ENCODE measurements at regions not wholly inside any gene's neighbourhood (a gene's known extent, or its start where the extent isn't known, plus 50 kb on each side); places are given as distances from the start of the nearest gene placed in this dataset.

DNA sequence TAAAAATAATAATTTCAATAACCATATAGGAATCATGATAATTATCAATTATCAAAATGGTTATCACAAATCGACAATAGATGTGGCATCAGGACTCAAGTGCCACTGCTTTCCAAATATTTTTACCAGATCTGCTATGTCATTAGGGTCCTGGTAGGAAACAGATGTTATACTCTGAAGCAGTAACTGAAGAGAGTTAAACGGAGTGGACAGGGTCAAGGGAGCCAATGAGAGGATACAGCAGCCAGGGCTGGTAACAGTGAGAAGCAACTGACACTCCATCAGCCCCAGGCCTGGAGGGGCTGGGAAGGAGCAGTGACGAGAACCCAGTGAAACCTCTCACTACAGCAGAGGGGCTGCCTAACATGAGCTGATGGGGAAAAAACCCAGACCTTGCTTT is 322.4 kb downstream of the NPR3 start:
- Histone ChIP-seq H3K9me3 (ENCODE audit: insufficient read depth, low read length) (no peaks in the 10 kb centered on the region), H3K27me3 (ENCODE audit: insufficient read depth, insufficient read length) (no peaks in the 10 kb centered on the region), H3K4me1 (ENCODE audit: insufficient read depth, insufficient read length) (no peaks in the 10 kb centered on the region), H3K4me3 (ENCODE audit: insufficient read length, low read depth) (no peak overlapping the region), H3K9ac (ENCODE audit: insufficient read length, low read depth) (no peak overlapping the region), H3K36me3 (ENCODE audit: insufficient read depth, insufficient read length, low read length) (no peaks in the 10 kb centered on the region)
- DNase-seq (ENCODE audit: low read depth, low spot score): no peak
- TF ChIP-seq SUZ12 (IDR thresholded peaks at IDR 0.05; ENCODE audit: extremely low read depth, insufficient read depth, insufficient read length) (no peak), ZNF274 (IDR thresholded peaks at IDR 0.05; ENCODE audit: low read depth, low read length) (no peak), YY1 (IDR thresholded peaks at IDR 0.05; ENCODE audit: insufficient read depth, insufficient read length) (no peak)

- Histone ChIP-seq H3K9me3 (ENCODE audit: insufficient read depth, low read length) (no peaks in the 10 kb centered on the region), H3K36me3 (ENCODE audit: insufficient read depth, insufficient read length, low read length) (no peaks in the 10 kb centered on the region), H3K27me3 (ENCODE audit: insufficient read depth, insufficient read length) (no peaks in the 10 kb centered on the region), H3K4me1 (ENCODE audit: insufficient read depth, insufficient read length) (no peaks in the 10 kb centered on the region), H3K9ac (ENCODE audit: insufficient read length, low read depth) (no peak overlapping the region), H3K4me3 (ENCODE audit: insufficient read length, low read depth) (no peak overlapping the region)
- no peak for DNase-seq (ENCODE audit: low read depth, low spot score)
- no peak for TF ChIP-seq ZNF274 (IDR thresholded peaks at IDR 0.05; ENCODE audit: low read depth, low read length)
- no peak for TF ChIP-seq SUZ12 (IDR thresholded peaks at IDR 0.05; ENCODE audit: extremely low read depth, insufficient read depth, insufficient read length)
- TF ChIP-seq YY1 (IDR thresholded peaks at IDR 0.05; ENCODE audit: insufficient read depth, insufficient read length): no peak
Observed at GRCh38 chr5:33034777-33035176, 323.7 kb downstream of the NPR3 start.

GRCh38 chr5:33035851-33036527 is 324.9 kb downstream of the NPR3 start:
- Histone ChIP-seq H3K4me1 (ENCODE audit: insufficient read depth, insufficient read length) (no peaks in the 10 kb centered on the region), H3K36me3 (ENCODE audit: insufficient read depth, insufficient read length, low read length) (no peaks in the 10 kb centered on the region), H3K9ac (ENCODE audit: insufficient read length, low read depth) (no peak overlapping the region), H3K9me3 (ENCODE audit: insufficient read depth, low read length) (peaks cover 10% of the 10 kb centered on the region; the same call in 1 of the 2 replicates), H3K4me3 (ENCODE audit: insufficient read length, low read depth) (no peak overlapping the region), H3K27me3 (ENCODE audit: insufficient read depth, insufficient read length) (no peaks in the 10 kb centered on the region)
- TF ChIP-seq YY1 (IDR thresholded peaks at IDR 0.05; ENCODE audit: insufficient read depth, insufficient read length) (no peak), ZNF274 (IDR thresholded peaks at IDR 0.05; ENCODE audit: low read depth, low read length) (no peak), SUZ12 (IDR thresholded peaks at IDR 0.05; ENCODE audit: extremely low read depth, insufficient read depth, insufficient read length) (no peak)
- DNase-seq (ENCODE audit: low read depth, low spot score): no peak

DNA sequence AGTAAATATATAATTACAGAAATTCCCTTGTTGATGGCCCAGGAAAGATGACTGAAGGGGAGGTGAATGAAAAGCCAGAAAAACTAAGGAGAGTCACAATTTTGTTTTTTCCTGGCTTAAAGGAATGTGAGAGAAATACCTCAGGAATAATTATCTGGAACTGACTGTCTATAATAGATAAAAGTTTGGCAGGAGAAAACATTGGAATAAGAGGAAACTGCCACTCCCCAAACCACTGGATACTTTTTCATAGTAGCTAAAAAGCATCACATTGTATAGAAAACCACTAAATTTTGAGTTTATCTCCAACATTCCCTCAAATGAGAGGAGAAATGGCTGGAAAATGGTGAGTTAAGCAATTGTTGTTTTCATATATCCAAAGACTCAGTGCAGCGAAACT is 326.0 kb downstream of the NPR3 start:
- Histone ChIP-seq H3K4me1 (ENCODE audit: insufficient read depth, insufficient read length) (no peaks in the 10 kb centered on the region), H3K9ac (ENCODE audit: insufficient read length, low read depth) (no peak overlapping the region), H3K9me3 (ENCODE audit: insufficient read depth, low read length) (peaks cover 13% of the 10 kb centered on the region; the same call in 1 of the 2 replicates), H3K27me3 (ENCODE audit: insufficient read depth, insufficient read length) (no peaks in the 10 kb centered on the region), H3K4me3 (ENCODE audit: insufficient read length, low read depth) (no peak overlapping the region), H3K36me3 (ENCODE audit: insufficient read depth, insufficient read length, low read length) (no peaks in the 10 kb centered on the region)
- no peak for DNase-seq (ENCODE audit: low read depth, low spot score)
- no peak for TF ChIP-seq ZNF274 (IDR thresholded peaks at IDR 0.05; ENCODE audit: low read depth, low read length)
- no peak for TF ChIP-seq SUZ12 (IDR thresholded peaks at IDR 0.05; ENCODE audit: extremely low read depth, insufficient read depth, insufficient read length)
- TF ChIP-seq YY1 (IDR thresholded peaks at IDR 0.05; ENCODE audit: insufficient read depth, insufficient read length): no peak

GRCh38 chr5:33041586-33041985 is 330.5 kb downstream of the NPR3 start:
- Histone ChIP-seq H3K27me3 (ENCODE audit: insufficient read depth, insufficient read length) (no peaks in the 10 kb centered on the region), H3K4me1 (ENCODE audit: insufficient read depth, insufficient read length) (no peaks in the 10 kb centered on the region), H3K36me3 (ENCODE audit: insufficient read depth, insufficient read length, low read length) (no peaks in the 10 kb centered on the region), H3K9ac (ENCODE audit: insufficient read length, low read depth) (no peak overlapping the region), H3K9me3 (ENCODE audit: insufficient read depth, low read length) (peaks cover 13% of the 10 kb centered on the region; the same call in 1 of the 2 replicates), H3K4me3 (ENCODE audit: insufficient read length, low read depth) (no peak overlapping the region)
- TF ChIP-seq ZNF274 (IDR thresholded peaks at IDR 0.05; ENCODE audit: low read depth, low read length) (no peak), YY1 (IDR thresholded peaks at IDR 0.05; ENCODE audit: insufficient read depth, insufficient read length) (no peak), SUZ12 (IDR thresholded peaks at IDR 0.05; ENCODE audit: extremely low read depth, insufficient read depth, insufficient read length) (no peak)
- DNase-seq (ENCODE audit: low read depth, low spot score): no peak

DNA sequence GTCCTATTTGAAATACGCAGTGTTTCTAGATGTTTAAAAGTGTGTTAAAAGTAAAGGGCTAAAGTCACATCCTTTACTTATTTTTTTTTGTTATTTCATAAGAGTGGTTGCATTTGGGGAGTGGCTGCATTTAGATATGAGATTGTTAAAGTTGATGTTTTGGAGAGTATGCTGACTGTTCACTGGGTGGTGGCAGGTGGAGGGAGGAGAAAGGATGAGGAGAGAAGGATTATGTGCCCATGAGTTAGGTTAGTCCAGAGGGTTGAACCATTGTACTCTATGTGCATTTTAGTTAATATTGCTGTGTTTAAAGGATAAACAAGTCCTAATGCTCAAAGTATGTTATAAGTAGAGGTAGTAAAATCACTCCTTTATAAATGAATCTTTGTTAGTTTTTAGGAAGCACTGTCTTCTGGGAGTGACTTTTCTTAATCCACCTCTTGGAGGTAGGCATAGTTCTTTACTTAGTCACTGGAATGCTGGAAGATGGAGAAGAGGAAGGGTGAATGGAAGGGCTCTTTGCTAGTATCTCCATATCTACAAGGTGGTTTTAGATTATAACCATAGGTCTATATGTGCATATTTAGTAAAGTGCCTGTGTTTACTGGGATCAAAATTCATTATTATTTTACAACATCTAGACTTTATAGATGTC is 332.3 kb downstream of the NPR3 start:
- Histone ChIP-seq H3K27me3 (ENCODE audit: insufficient read depth, insufficient read length) (no peaks in the 10 kb centered on the region), H3K36me3 (ENCODE audit: insufficient read depth, insufficient read length, low read length) (no peaks in the 10 kb centered on the region), H3K9ac (ENCODE audit: insufficient read length, low read depth) (no peak overlapping the region), H3K4me3 (ENCODE audit: insufficient read length, low read depth) (no peak overlapping the region), H3K9me3 (ENCODE audit: insufficient read depth, low read length) (peaks cover 13% of the 10 kb centered on the region; the same call in 1 of the 2 replicates), H3K4me1 (ENCODE audit: insufficient read depth, insufficient read length) (no peaks in the 10 kb centered on the region)
- TF ChIP-seq ZNF274 (IDR thresholded peaks at IDR 0.05; ENCODE audit: low read depth, low read length) (no peak), SUZ12 (IDR thresholded peaks at IDR 0.05; ENCODE audit: extremely low read depth, insufficient read depth, insufficient read length) (no peak), YY1 (IDR thresholded peaks at IDR 0.05; ENCODE audit: insufficient read depth, insufficient read length) (no peak)
- DNase-seq (ENCODE audit: low read depth, low spot score): no peak

DNA sequence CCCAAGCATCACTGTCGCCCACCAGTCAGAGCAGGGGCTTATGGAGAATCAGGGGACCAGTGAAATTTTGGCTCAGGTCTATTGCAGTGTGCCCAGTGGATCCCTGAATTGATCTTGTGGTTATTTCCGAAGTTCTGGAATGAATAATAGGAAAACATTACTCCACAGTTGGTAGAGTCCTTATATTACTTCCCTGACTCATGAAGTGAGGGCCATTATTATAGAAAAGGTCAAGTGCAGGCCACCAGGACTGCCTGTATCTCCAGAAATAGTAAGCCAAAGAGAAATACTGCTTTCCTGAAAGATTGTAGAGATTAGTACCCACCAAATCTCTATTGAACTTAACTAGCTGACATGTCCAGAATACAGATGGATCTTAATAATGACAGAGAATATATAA is 335.0 kb downstream of the NPR3 start:
- H3K4me1 ChIP-seq (ENCODE audit: insufficient read depth, insufficient read length): no peaks in the 10 kb centered on the region
- TF ChIP-seq SUZ12 (IDR thresholded peaks at IDR 0.05; ENCODE audit: extremely low read depth, insufficient read depth, insufficient read length) (no peak), ZNF274 (IDR thresholded peaks at IDR 0.05; ENCODE audit: low read depth, low read length) (no peak), YY1 (IDR thresholded peaks at IDR 0.05; ENCODE audit: insufficient read depth, insufficient read length) (no peak)
- H3K27me3 ChIP-seq (ENCODE audit: insufficient read depth, insufficient read length): no peaks in the 10 kb centered on the region
- H3K4me3 ChIP-seq (ENCODE audit: insufficient read length, low read depth): no peak overlapping the region
- DNase-seq (ENCODE audit: low read depth, low spot score): no peak
- H3K9ac ChIP-seq (ENCODE audit: insufficient read length, low read depth): no peak overlapping the region
- no peaks in the 10 kb centered on the region for H3K36me3 ChIP-seq (ENCODE audit: insufficient read depth, insufficient read length, low read length)
- peaks cover 2% of the 10 kb centered on the region; the same call in 1 of the 2 replicates for H3K9me3 ChIP-seq (ENCODE audit: insufficient read depth, low read length)
